ENCODE measurements at regions not wholly inside any gene's neighbourhood (a gene's known extent, or its start where the extent isn't known, plus 50 kb on each side); places are given as distances from the start of the nearest gene placed in this dataset.

DNA sequence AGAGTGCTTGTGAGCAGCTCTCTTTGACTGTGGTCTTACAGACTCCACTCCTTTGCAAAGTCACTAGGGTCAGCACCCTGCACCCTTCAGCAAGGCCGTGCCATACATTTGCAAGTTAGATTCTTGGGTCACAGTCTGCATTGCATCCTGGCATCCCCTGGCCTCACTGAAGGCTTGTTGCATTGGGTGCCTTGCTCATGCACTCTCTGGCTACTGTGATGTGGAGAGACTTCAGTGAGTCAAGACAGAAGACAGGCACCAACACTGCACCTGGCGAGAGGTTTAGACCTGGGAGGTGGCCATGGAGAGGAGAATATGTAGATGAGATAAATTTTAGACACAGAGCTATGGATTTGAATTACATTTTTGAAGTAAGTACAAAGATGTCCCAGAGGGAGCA lies 146.4 kb upstream of the COPS8 start:
- WGBS, 2 donors (ENCODE audit: low coverage in 1 of 2) = 90% methylated on average over 2 of the region's 2 CpGs; no CpG with 5 or more reads in 1 of the 2 donors
- Histone ChIP-seq H3K27ac (no peak overlapping the region), H3K4me3 (no peak overlapping the region), H3K9me3 (no peaks in the 10 kb centered on the region), H3K36me3 (no peaks in the 10 kb centered on the region), H3K27me3 (no peaks in the 10 kb centered on the region), H3K4me1 (no peaks in the 10 kb centered on the region)
- intact Hi-C loops (cut with DNase I; ENCODE audit: low total_unique reads) = no loop called here
- DNase-seq = no peak
- no peak for TF ChIP-seq EP300 (IDR thresholded peaks at IDR 0.05; ENCODE audit: low read depth)
- TF ChIP-seq, protein P1, sequence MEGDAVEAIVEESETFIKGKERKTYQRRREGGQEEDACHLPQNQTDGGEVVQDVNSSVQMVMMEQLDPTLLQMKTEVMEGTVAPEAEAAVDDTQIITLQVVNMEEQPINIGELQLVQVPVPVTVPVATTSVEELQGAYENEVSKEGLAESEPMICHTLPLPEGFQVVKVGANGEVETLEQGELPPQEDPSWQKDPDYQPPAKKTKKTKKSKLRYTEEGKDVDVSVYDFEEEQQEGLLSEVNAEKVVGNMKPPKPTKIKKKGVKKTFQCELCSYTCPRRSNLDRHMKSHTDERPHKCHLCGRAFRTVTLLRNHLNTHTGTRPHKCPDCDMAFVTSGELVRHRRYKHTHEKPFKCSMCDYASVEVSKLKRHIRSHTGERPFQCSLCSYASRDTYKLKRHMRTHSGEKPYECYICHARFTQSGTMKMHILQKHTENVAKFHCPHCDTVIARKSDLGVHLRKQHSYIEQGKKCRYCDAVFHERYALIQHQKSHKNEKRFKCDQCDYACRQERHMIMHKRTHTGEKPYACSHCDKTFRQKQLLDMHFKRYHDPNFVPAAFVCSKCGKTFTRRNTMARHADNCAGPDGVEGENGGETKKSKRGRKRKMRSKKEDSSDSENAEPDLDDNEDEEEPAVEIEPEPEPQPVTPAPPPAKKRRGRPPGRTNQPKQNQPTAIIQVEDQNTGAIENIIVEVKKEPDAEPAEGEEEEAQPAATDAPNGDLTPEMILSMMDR (IDR thresholded peaks at IDR 0.05) = no peak
- no peak for TF ChIP-seq POLR2A (IDR thresholded peaks at IDR 0.05)
- no peak for TF ChIP-seq POLR2AphosphoS5 (IDR thresholded peaks at IDR 0.05)
- in situ Hi-C loops (cut with MboI; ENCODE audit: low pct_ligation_motif_present in 1 of 4, low pct_unique_long_range_greater_than_20kb in 1 of 4, low sequenced_read_pairs in 3 of 4) = no loop called here

DNA sequence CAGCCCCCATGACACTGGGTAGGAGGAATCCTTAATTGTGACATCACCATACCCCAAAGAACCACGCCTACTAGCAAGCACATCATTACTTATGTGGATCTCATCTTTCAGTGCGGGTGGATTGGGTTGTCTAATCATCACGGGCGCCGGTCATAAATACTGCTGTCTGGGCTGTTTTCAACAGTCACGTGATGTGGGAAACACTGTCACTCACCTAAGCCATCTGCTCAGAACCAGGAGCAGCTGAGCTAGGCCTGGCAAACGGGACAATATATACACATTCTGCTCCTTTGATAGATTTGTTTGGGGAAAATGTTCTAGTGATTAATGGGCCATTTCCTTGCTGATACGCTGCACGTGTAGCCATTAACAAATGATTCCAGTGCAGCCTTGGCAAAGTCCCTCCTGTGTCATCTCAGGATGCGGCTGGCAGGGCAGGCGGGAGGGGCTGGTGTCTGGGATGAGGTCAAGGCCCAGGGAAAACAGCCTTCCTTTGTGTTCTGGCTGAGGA lies 145.9 kb upstream of the COPS8 start:
- in situ Hi-C loops (cut with MboI; ENCODE audit: low pct_ligation_motif_present in 1 of 4, low pct_unique_long_range_greater_than_20kb in 1 of 4, low sequenced_read_pairs in 3 of 4) (no loop called here), intact Hi-C loops (cut with DNase I; ENCODE audit: low total_unique reads) (no loop called here)
- no peaks in the 10 kb centered on the region for H3K36me3 ChIP-seq
- no peaks in the 10 kb centered on the region for H3K27me3 ChIP-seq
- no peak overlapping the region for H3K27ac ChIP-seq
- 59% methylated on average over 11 of the region's 11 CpGs; no CpG with 5 or more reads in 1 of the 2 donors for WGBS, 2 donors (ENCODE audit: low coverage in 1 of 2)
- TF ChIP-seq POLR2AphosphoS5 (IDR thresholded peaks at IDR 0.05) = no peak
- TF ChIP-seq, protein P1 (IDR thresholded peaks at IDR 0.05) = no peak
- no peak for TF ChIP-seq EP300 (IDR thresholded peaks at IDR 0.05; ENCODE audit: low read depth)
- no peak for TF ChIP-seq POLR2A (IDR thresholded peaks at IDR 0.05)
- no peak overlapping the region for H3K4me3 ChIP-seq
- H3K9me3 ChIP-seq = no peaks in the 10 kb centered on the region
- H3K4me1 ChIP-seq = no peaks in the 10 kb centered on the region
- no peak for DNase-seq

DNA sequence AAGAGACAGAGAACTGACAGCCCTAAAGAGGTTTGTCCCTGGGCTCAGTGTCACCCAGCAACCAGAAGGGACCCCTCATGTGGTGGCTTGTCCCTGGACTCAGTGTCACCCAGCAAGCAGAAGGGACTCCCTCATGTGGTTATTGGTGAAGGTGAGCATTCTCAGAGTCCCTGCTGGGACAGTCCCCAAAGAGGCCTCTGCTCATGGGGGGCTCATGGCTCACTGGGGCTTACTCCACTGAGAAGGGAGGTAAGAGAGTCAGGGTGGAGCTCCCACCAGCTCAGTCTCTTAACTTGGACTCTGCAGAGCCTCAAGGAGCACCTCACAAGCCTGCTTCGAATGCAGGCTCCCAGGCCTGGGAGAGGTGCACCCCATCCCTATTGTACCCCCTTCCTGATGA lies 145.2 kb upstream of the COPS8 start:
- no peak overlapping the region for H3K4me3 ChIP-seq
- TF ChIP-seq, protein P1 (IDR thresholded peaks at IDR 0.05) = no peak
- no peak for TF ChIP-seq POLR2AphosphoS5 (IDR thresholded peaks at IDR 0.05)
- no peak for TF ChIP-seq EP300 (IDR thresholded peaks at IDR 0.05; ENCODE audit: low read depth)
- no peak for TF ChIP-seq POLR2A (IDR thresholded peaks at IDR 0.05)
- H3K4me1 ChIP-seq = no peaks in the 10 kb centered on the region
- in situ Hi-C loops (cut with MboI; ENCODE audit: low pct_ligation_motif_present in 1 of 4, low pct_unique_long_range_greater_than_20kb in 1 of 4, low sequenced_read_pairs in 3 of 4) = no loop called here
- H3K36me3 ChIP-seq = no peaks in the 10 kb centered on the region
- DNase-seq = no peak
- H3K27ac ChIP-seq = no peak overlapping the region
- H3K9me3 ChIP-seq = no peaks in the 10 kb centered on the region
- no peaks in the 10 kb centered on the region for H3K27me3 ChIP-seq
- intact Hi-C loops (cut with DNase I; ENCODE audit: low total_unique reads) = no loop called here
- WGBS, 2 donors (ENCODE audit: low coverage in 1 of 2) = 67% methylated on average over 1 of the region's 1 CpG; no CpG with 5 or more reads in 1 of the 2 donors

DNA sequence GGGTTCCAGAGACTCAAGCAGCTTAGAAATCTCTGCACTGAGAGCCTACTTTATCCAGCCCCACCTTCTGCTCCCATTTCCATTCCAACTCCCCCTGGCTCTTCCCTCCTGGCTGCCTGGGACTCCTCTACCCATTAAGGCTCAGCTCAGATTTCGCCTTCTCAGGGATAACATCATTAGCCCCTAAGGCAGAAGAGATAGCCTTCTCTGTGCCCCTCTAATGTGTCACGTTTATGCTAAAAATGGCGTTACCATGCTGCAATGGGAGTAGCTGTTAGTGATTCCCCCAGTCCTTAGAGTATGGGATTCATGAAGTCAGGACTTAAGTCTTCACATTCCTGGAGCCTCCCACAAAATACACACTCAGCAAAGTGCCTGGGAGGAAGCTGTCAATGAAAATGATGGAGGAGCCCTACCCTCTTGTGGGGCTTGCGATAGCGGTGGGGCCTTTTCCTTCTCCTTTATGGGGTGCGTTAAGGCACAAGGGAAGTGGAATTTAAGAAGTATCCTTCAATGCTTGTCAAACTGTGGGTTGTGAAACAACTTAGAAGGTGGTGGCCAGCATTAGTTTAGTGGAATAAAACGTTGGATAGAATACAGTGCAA lies 144.7 kb upstream of the COPS8 start:
- WGBS, 2 donors (ENCODE audit: low coverage in 1 of 2) = 33 to 78% methylated on average over 1 to 7 of the region's 7 CpGs
- no peaks in the 10 kb centered on the region for H3K9me3 ChIP-seq

More for the DNA sequence above, 144.7 kb upstream of the COPS8 start:
- Histone ChIP-seq H3K4me1 (no peaks in the 10 kb centered on the region), H3K27ac (no peak overlapping the region), H3K27me3 (no peaks in the 10 kb centered on the region), H3K36me3 (no peaks in the 10 kb centered on the region), H3K4me3 (no peak overlapping the region)
- intact Hi-C loops (cut with DNase I; ENCODE audit: low total_unique reads) = no loop called here
- DNase-seq = no peak
- in situ Hi-C loops (cut with MboI; ENCODE audit: low pct_ligation_motif_present in 1 of 4, low pct_unique_long_range_greater_than_20kb in 1 of 4, low sequenced_read_pairs in 3 of 4) = no loop called here
- no peak for TF ChIP-seq POLR2A (IDR thresholded peaks at IDR 0.05)
- TF ChIP-seq, protein P1 (IDR thresholded peaks at IDR 0.05) = no peak
- no peak for TF ChIP-seq EP300 (IDR thresholded peaks at IDR 0.05; ENCODE audit: low read depth)
- no peak for TF ChIP-seq POLR2AphosphoS5 (IDR thresholded peaks at IDR 0.05)
